HEK293 (cell line): ENCODE measurements at regions not wholly inside any gene's neighbourhood (a gene's known extent, or its start where the extent isn't known, plus 50 kb on each side); places are given as distances from the start of the nearest gene placed in this dataset.

Experiments used
- CTCF ChIA-PET: fragments of 350-600 bp; formaldehyde crosslinking; extraction: SDS; loops from one replicate; lab custom pipeline; 2021; ENCODE audit warnings: antibody characterized with exemption; lab: Yijun Ruan, JAX
- POLR2A ChIA-PET: fragments of 300-600 bp; formaldehyde crosslinking; extraction: SDS; loops from one replicate; lab custom pipeline; 2020; ENCODE audit warnings: antibody characterized with exemption, inconsistent platforms; lab: Yijun Ruan, JAX
- H3K27ac ChIP-seq: fragments of 200-500 bp; sonication (Bioruptor generic); 2 replicates; pipeline ENCODE4 v1.5.1; 2014; ENCODE audit warnings: low read depth, low read length, control low read depth, inconsistent platforms; ENCODE audit errors: extremely low read depth
- H3K36me3 ChIP-seq, 2 experiments: fragments of 200-500 bp in 1 of 2; sonication (Bioruptor generic) in 1 of 2; 1 replicate in 1 of 2; 2 replicates in 1 of 2; pipeline ENCODE4 v1.5.1; 2014 to 2017; ENCODE audit warnings: inconsistent platforms in 2 of 2, low read length in 2 of 2; ENCODE audit not compliant: control insufficient read depth in 2 of 2, insufficient read depth in 1 of 2
- H3K4me1 ChIP-seq: fragments of 200-500 bp; sonication (Bioruptor generic); 2 replicates; pipeline ENCODE4 v1.5.1; 2014; ENCODE audit warnings: mild to moderate bottlenecking, low read length, inconsistent platforms; ENCODE audit not compliant: control insufficient read depth, insufficient read depth
- H3K4me3 ChIP-seq: 2 replicates; pipeline ENCODE4 v1.5.1; 2011; ENCODE audit warnings: low read depth, mild to moderate bottlenecking, control low read depth, low read length, moderate library complexity
- H3K9me3 ChIP-seq: fragments of 200-500 bp; sonication (Bioruptor generic); 2 replicates; pipeline ENCODE4 v1.5.1; 2014; ENCODE audit warnings: low read depth, low read length, inconsistent platforms; ENCODE audit not compliant: control insufficient read depth, insufficient read depth
- ELK4 ChIP-seq: IDR thresholded peaks from 2 replicates; pipeline ENCODE4 v1.6.1; 2011; ENCODE audit warnings: mild to moderate bottlenecking, low read depth, low read length, borderline replicate concordance
- GLIS1 ChIP-seq: fragments of 450-650 bp; formaldehyde crosslinking; IDR thresholded peaks from 2 replicates; pipeline ENCODE4 v1.5.1; 2016; ENCODE audit warnings: missing biosample characterization, missing genetic modification characterization
- KLF10 ChIP-seq: fragments of 450-650 bp; IDR thresholded peaks from 2 replicates; pipeline ENCODE4 v1.5.1; 2018; ENCODE audit warnings: missing biosample characterization, mild to moderate bottlenecking, missing genetic modification characterization
- KLF7 ChIP-seq: fragments of 450-650 bp; formaldehyde crosslinking; IDR thresholded peaks from 2 replicates; pipeline ENCODE4 v1.5.1; 2016; ENCODE audit warnings: missing biosample characterization, missing genetic modification characterization, borderline replicate concordance
- SCRT2 ChIP-seq: fragments of 450-650 bp; formaldehyde crosslinking; IDR thresholded peaks from 2 replicates; pipeline ENCODE4 v1.5.1; 2016; ENCODE audit warnings: missing biosample characterization, missing genetic modification characterization
- SP7 ChIP-seq: fragments of 450-650 bp; formaldehyde crosslinking; IDR thresholded peaks from 2 replicates; pipeline ENCODE4 v1.5.1; 2016; ENCODE audit warnings: missing biosample characterization, missing genetic modification characterization
- YY1 ChIP-seq: fragments of 450-650 bp; formaldehyde crosslinking; IDR thresholded peaks from 2 replicates; pipeline ENCODE4 v1.5.1; 2018; ENCODE audit warnings: missing biosample characterization, missing genetic modification characterization
- ZEB2 ChIP-seq: fragments of 450-650 bp; formaldehyde crosslinking; IDR thresholded peaks from 2 replicates; pipeline ENCODE4 v1.5.1; 2016; ENCODE audit warnings: missing biosample characterization, missing genetic modification characterization
- ZFHX2 ChIP-seq: fragments of 450-650 bp; formaldehyde crosslinking; conservative IDR thresholded peaks from 2 replicates; pipeline ENCODE4 v1.5.1; 2016; ENCODE audit warnings: missing biosample characterization, missing genetic modification characterization
- ZIC2 ChIP-seq: fragments of 450-650 bp; formaldehyde crosslinking; IDR thresholded peaks from 2 replicates; pipeline ENCODE4 v1.5.1; 2016; ENCODE audit warnings: missing biosample characterization, missing genetic modification characterization
- ZNF146 ChIP-seq: fragments of 450-650 bp; formaldehyde crosslinking; IDR thresholded peaks from 2 replicates; pipeline ENCODE4 v1.5.1; 2016; ENCODE audit warnings: missing biosample characterization, missing genetic modification characterization
- ZNF169 ChIP-seq: fragments of 450-650 bp; formaldehyde crosslinking; IDR thresholded peaks from 2 replicates; pipeline ENCODE4 v1.5.1; 2016; ENCODE audit warnings: missing biosample characterization, missing genetic modification characterization
- ZNF2 ChIP-seq: fragments of 450-650 bp; formaldehyde crosslinking; IDR thresholded peaks from 2 replicates; pipeline ENCODE4 v1.5.1; 2016; ENCODE audit warnings: missing biosample characterization, missing genetic modification characterization
- ZNF221 ChIP-seq: fragments of 450-650 bp; formaldehyde crosslinking; IDR thresholded peaks from 2 replicates; pipeline ENCODE4 v1.5.1; 2017; ENCODE audit warnings: missing biosample characterization, missing genetic modification characterization, borderline replicate concordance
- ZNF24 ChIP-seq: fragments of 450-650 bp; formaldehyde crosslinking; IDR thresholded peaks from 2 replicates; pipeline ENCODE4 v1.5.1; 2016; ENCODE audit warnings: missing biosample characterization, missing genetic modification characterization
- ZNF274 ChIP-seq, 2 experiments: fragments of 200-500 bp in 1 of 2; fragments of 450-650 bp in 1 of 2; sonication (Bioruptor generic) in 1 of 2; formaldehyde crosslinking in 1 of 2; IDR thresholded peaks; 2 replicates each; pipeline versions ENCODE4 v1.5.1 to v1.6.1; 2014 to 2016; ENCODE audit warnings: borderline replicate concordance in 1 of 2, inconsistent platforms in 1 of 2, low read length in 1 of 2, missing biosample characterization in 1 of 2, missing genetic modification characterization in 1 of 2
- ZNF311 ChIP-seq: fragments of 450-650 bp; formaldehyde crosslinking; IDR thresholded peaks from 2 replicates; pipeline ENCODE4 v1.5.1; 2017; ENCODE audit warnings: missing biosample characterization, missing genetic modification characterization, borderline replicate concordance
- ZNF449 ChIP-seq: fragments of 450-650 bp; formaldehyde crosslinking; IDR thresholded peaks from 2 replicates; pipeline ENCODE4 v1.5.1; 2017; ENCODE audit warnings: missing biosample characterization, mild to moderate bottlenecking, missing genetic modification characterization, moderate library complexity
- ZNF501 ChIP-seq: fragments of 450-650 bp; formaldehyde crosslinking; IDR thresholded peaks from 2 replicates; pipeline ENCODE4 v1.5.1; 2016; ENCODE audit warnings: missing biosample characterization, missing genetic modification characterization
- ZNF521 ChIP-seq: fragments of 450-650 bp; formaldehyde crosslinking; IDR thresholded peaks from 2 replicates; pipeline ENCODE4 v1.5.1; 2017; ENCODE audit warnings: missing biosample characterization, mild to moderate bottlenecking, missing genetic modification characterization
- ZNF571 ChIP-seq: fragments of 450-650 bp; formaldehyde crosslinking; IDR thresholded peaks from 2 replicates; pipeline ENCODE4 v1.5.0; 2017; ENCODE audit warnings: missing biosample characterization, missing genetic modification characterization
- ZNF585B ChIP-seq: fragments of 450-650 bp; formaldehyde crosslinking; IDR thresholded peaks from 2 replicates; pipeline ENCODE4 v1.5.1; 2016; ENCODE audit warnings: missing biosample characterization, missing genetic modification characterization
- ZNF621 ChIP-seq: fragments of 450-650 bp; formaldehyde crosslinking; IDR thresholded peaks from 2 replicates; pipeline ENCODE4 v1.5.1; 2017; ENCODE audit warnings: missing biosample characterization, missing genetic modification characterization
- ZNF677 ChIP-seq: fragments of 450-650 bp; IDR thresholded peaks from 2 replicates; pipeline ENCODE4 v1.5.0; 2018; ENCODE audit warnings: missing biosample characterization, mild to moderate bottlenecking, missing genetic modification characterization, moderate library complexity
- ZNF792 ChIP-seq: fragments of 450-650 bp; formaldehyde crosslinking; IDR thresholded peaks from 2 replicates; pipeline ENCODE4 v1.5.1; 2016; ENCODE audit warnings: missing biosample characterization, missing genetic modification characterization
- ZNF843 ChIP-seq: fragments of 450-650 bp; formaldehyde crosslinking; IDR thresholded peaks from 2 replicates; pipeline ENCODE4 v1.5.1; 2016; ENCODE audit warnings: missing biosample characterization, missing genetic modification characterization
- ZSCAN18 ChIP-seq: fragments of 450-650 bp; formaldehyde crosslinking; IDR thresholded peaks from 2 replicates; pipeline ENCODE4 v1.5.1; 2016; ENCODE audit warnings: missing biosample characterization, missing genetic modification characterization

GRCh38 chr12:124418791-124419190 is 123.9 kb downstream of the RFLNA start:
- Histone ChIP-seq H3K27ac (no peak overlapping the region), H3K4me1 (peaks cover 15% of the 10 kb centered on the region), H3K9me3 (no peaks in the 10 kb centered on the region), H3K4me3 (no peak overlapping the region), H3K36me3 (peaks cover 0 to 50% of the 10 kb centered on the region in 2 experiments; a peak in 2 of 3 replicates)
- TF ChIP-seq ZNF2 (tag by site-specific recombination), result no peak
- TF ChIP-seq ZNF311 (tag by site-specific recombination), result no peak
- no peak for TF ChIP-seq ZNF792
- TF ChIP-seq ZSCAN18, result no peak
- no peak for TF ChIP-seq ZFHX2 (tag by site-specific recombination)
- TF ChIP-seq ZNF677, result no peak
- no peak for TF ChIP-seq KLF7 (tag by site-specific recombination)
- no peak for TF ChIP-seq ZNF621 (tag by site-specific recombination)
- TF ChIP-seq ZNF24 (tag by site-specific recombination), result no peak
- no peak for TF ChIP-seq ZNF146 (tag by site-specific recombination)
- TF ChIP-seq GLIS1 (tag by site-specific recombination), result no peak
- ChIA-PET CTCF (interaction anchor here (0.6 kb wide), 1 partner anchor 68 kb away, joined by 4 read pairs; no protein-coding TSS in a partner anchor), POLR2A (no interaction called here)

GRCh38 chr12:124418156-124418555 is 123.3 kb downstream of the RFLNA start:
- Histone ChIP-seq H3K4me1 (peaks cover 9% of the 10 kb centered on the region), H3K27ac (no peak overlapping the region), H3K9me3 (no peaks in the 10 kb centered on the region), H3K4me3 (no peak overlapping the region), H3K36me3 (peaks cover 0 to 52% of the 10 kb centered on the region in 2 experiments; a peak in 2 of 3 replicates)
- ChIA-PET POLR2A (no interaction called here), CTCF (no interaction called here)
- TF ChIP-seq ZEB2, result no peak
- no peak for TF ChIP-seq ZNF521
- no peak for TF ChIP-seq ZIC2 (tag by site-specific recombination)
- TF ChIP-seq SP7 (tag by site-specific recombination), result no peak
- TF ChIP-seq ZSCAN18, result no peak
- no peak for TF ChIP-seq ELK4
- no peak for TF ChIP-seq YY1 (tag by site-specific recombination)
- TF ChIP-seq, all 188 proteins: peak for 0

GRCh38 chr12:124416516-124417395 is 121.9 kb downstream of the RFLNA start:
- H3K9me3 ChIP-seq, result no peaks in the 10 kb centered on the region
- no peak overlapping the region for H3K4me3 ChIP-seq
- peaks cover 0 to 59% of the 10 kb centered on the region in 2 experiments; a peak in 2 of 3 replicates for H3K36me3 ChIP-seq
- no peaks in the 10 kb centered on the region for H3K4me1 ChIP-seq
- ChIA-PET POLR2A (no interaction called here), CTCF (no interaction called here)
- H3K27ac ChIP-seq, result no peak overlapping the region
- TF ChIP-seq ZNF221 (tag by site-specific recombination) (no peak), ZNF792 (no peak), SP7 (tag by site-specific recombination) (no peak), ZNF449 (tag by site-specific recombination) (no peak), ZNF843 (no peak), ZNF585B (tag by site-specific recombination) (no peak), ZNF571 (tag by site-specific recombination) (no peak), SCRT2 (tag by site-specific recombination) (no peak), ZNF501 (no peak), ZNF274 (IDR thresholded peaks at IDR 0.05; ENCODE audit: low read length) (no peak), ZNF274 (tag by site-specific recombination; IDR thresholded peaks at IDR 0.05; ENCODE audit: borderline replicate concordance) (no peak), KLF10 (tag by site-specific recombination) (no peak), ZNF169 (tag by site-specific recombination) (no peak)
